ENCODE measurements at regions not wholly inside any gene's neighbourhood (a gene's known extent, or its start where the extent isn't known, plus 50 kb on each side); places are given as distances from the start of the nearest gene placed in this dataset.

DNA sequence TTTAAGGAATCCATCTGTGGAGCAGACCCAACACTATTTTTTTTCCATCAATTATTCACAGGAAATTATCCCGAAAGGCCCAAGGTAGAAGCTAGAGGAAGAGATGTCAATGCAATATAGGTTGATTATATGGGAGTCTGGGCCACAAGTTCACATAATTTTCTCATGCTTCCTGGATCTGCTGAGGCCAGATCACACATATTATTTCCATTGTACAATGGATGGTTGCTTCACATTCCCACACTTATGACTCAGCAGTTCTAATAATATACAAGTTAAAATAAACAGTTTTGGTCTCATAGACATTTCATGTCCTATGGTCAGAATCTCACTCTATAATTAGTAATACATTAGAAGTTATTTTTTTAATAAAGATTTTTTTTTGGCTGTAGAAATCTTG, 66.0 kb upstream of the PTPRD start:
- TF ChIP-seq, protein P1, sequence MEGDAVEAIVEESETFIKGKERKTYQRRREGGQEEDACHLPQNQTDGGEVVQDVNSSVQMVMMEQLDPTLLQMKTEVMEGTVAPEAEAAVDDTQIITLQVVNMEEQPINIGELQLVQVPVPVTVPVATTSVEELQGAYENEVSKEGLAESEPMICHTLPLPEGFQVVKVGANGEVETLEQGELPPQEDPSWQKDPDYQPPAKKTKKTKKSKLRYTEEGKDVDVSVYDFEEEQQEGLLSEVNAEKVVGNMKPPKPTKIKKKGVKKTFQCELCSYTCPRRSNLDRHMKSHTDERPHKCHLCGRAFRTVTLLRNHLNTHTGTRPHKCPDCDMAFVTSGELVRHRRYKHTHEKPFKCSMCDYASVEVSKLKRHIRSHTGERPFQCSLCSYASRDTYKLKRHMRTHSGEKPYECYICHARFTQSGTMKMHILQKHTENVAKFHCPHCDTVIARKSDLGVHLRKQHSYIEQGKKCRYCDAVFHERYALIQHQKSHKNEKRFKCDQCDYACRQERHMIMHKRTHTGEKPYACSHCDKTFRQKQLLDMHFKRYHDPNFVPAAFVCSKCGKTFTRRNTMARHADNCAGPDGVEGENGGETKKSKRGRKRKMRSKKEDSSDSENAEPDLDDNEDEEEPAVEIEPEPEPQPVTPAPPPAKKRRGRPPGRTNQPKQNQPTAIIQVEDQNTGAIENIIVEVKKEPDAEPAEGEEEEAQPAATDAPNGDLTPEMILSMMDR (IDR thresholded peaks at IDR 0.05) = no peak
- TF ChIP-seq POLR2A (IDR thresholded peaks at IDR 0.05) = no peak

Measured in gastroesophageal sphincter (tissue), 3 donors.